ENCODE measurements at regions not wholly inside any gene's neighbourhood (a gene's known extent, or its start where the extent isn't known, plus 50 kb on each side); places are given as distances from the start of the nearest gene placed in this dataset.

GRCh38 chrX:141405486-141405852, 163.2 kb upstream of the SPANXC start:
- no peak for DNase-seq
- POLR2A ChIA-PET = no interaction called here
- H3K27me3 ChIP-seq (replicated peaks; ENCODE audit: control insufficient read depth, insufficient read depth, low read length) = no peaks in the 10 kb centered on the region
- no peaks in the 10 kb centered on the region for H3K36me3 Mint-ChIP-seq (ENCODE audit: insufficient read depth, unreplicated experiment)
- no peaks in the 10 kb centered on the region for H3K9me3 Mint-ChIP-seq (ENCODE audit: unreplicated experiment)
- CTCF ChIA-PET = no interaction called here
- no peaks in the 10 kb centered on the region for H3K27me3 Mint-ChIP-seq (ENCODE audit: insufficient read depth, unreplicated experiment)
- TF ChIP-seq CTCF (IDR thresholded peaks at IDR 0.05; ENCODE audit: insufficient read depth in 1 of 2, low read depth in 1 of 2, low read length in 1 of 2, severe bottlenecking in 1 of 2, unreplicated experiment in 1 of 2) = no peak
- no peak overlapping the region for H3K27ac Mint-ChIP-seq (ENCODE audit: unreplicated experiment)
- peaks cover 6% of the 10 kb centered on the region; the same call in 1 of the 2 replicates for H3K4me1 ChIP-seq
- H3K36me3 ChIP-seq (ENCODE audit: control insufficient read depth, insufficient read depth, low read length) = no peaks in the 10 kb centered on the region
- no TSS peak for BruUV-seq (replicated peaks)
- no peaks in the 10 kb centered on the region for H3K4me1 Mint-ChIP-seq (ENCODE audit: low read depth, unreplicated experiment)
- intact Hi-C loops (cut with micrococcal nuclease; ENCODE audit: unreplicated experiment) = no loop called here
- no peak overlapping the region for H3K4me3 Mint-ChIP-seq (ENCODE audit: unreplicated experiment)
- H3K4me3 ChIP-seq (ENCODE audit: low read depth, low read length) = no peak overlapping the region
- no peaks in the 10 kb centered on the region for H3K9me3 ChIP-seq

GRCh38 chrX:141402897-141403610, 160.7 kb upstream of the SPANXC start:
- Mint-ChIP-seq H3K4me3 (ENCODE audit: unreplicated experiment) (no peak overlapping the region), H3K4me1 (ENCODE audit: low read depth, unreplicated experiment) (no peaks in the 10 kb centered on the region), H3K27me3 (ENCODE audit: insufficient read depth, unreplicated experiment) (no peaks in the 10 kb centered on the region), H3K9me3 (ENCODE audit: unreplicated experiment) (no peaks in the 10 kb centered on the region), H3K36me3 (ENCODE audit: insufficient read depth, unreplicated experiment) (no peaks in the 10 kb centered on the region), H3K27ac (ENCODE audit: unreplicated experiment) (no peak overlapping the region)
- H3K9me3 ChIP-seq = no peaks in the 10 kb centered on the region
- no peaks in the 10 kb centered on the region for H3K36me3 ChIP-seq (ENCODE audit: control insufficient read depth, insufficient read depth, low read length)
- no peak for TF ChIP-seq CTCF (IDR thresholded peaks at IDR 0.05; ENCODE audit: insufficient read depth in 1 of 2, low read depth in 1 of 2, low read length in 1 of 2, severe bottlenecking in 1 of 2, unreplicated experiment in 1 of 2)
- H3K4me1 ChIP-seq = peaks cover 6% of the 10 kb centered on the region; the same call in 1 of the 2 replicates
- H3K4me3 ChIP-seq (ENCODE audit: low read depth, low read length) = no peak overlapping the region
- DNase-seq = no peak
- ChIA-PET POLR2A (no interaction called here), CTCF (no interaction called here)
- intact Hi-C loops (cut with micrococcal nuclease; ENCODE audit: unreplicated experiment) = no loop called here
- BruUV-seq (replicated peaks) = no TSS peak
- no peaks in the 10 kb centered on the region for H3K27me3 ChIP-seq (replicated peaks; ENCODE audit: control insufficient read depth, insufficient read depth, low read length)

- Mint-ChIP-seq H3K4me3 (ENCODE audit: unreplicated experiment) (no peak overlapping the region), H3K36me3 (ENCODE audit: insufficient read depth, unreplicated experiment) (no peaks in the 10 kb centered on the region), H3K9me3 (ENCODE audit: unreplicated experiment) (no peaks in the 10 kb centered on the region), H3K4me1 (ENCODE audit: low read depth, unreplicated experiment) (no peaks in the 10 kb centered on the region), H3K27me3 (ENCODE audit: insufficient read depth, unreplicated experiment) (no peaks in the 10 kb centered on the region), H3K27ac (ENCODE audit: unreplicated experiment) (no peak overlapping the region)
- Histone ChIP-seq H3K4me3 (ENCODE audit: low read depth, low read length) (no peak overlapping the region), H3K36me3 (ENCODE audit: control insufficient read depth, insufficient read depth, low read length) (no peaks in the 10 kb centered on the region), H3K4me1 (no peaks in the 10 kb centered on the region), H3K27me3 (replicated peaks; ENCODE audit: control insufficient read depth, insufficient read depth, low read length) (no peaks in the 10 kb centered on the region), H3K9me3 (no peaks in the 10 kb centered on the region)
- ChIA-PET CTCF (no interaction called here), POLR2A (no interaction called here)
- intact Hi-C loops (cut with micrococcal nuclease; ENCODE audit: unreplicated experiment) = no loop called here
- DNase-seq = no peak
- no peak for TF ChIP-seq CTCF (IDR thresholded peaks at IDR 0.05; ENCODE audit: insufficient read depth in 1 of 2, low read depth in 1 of 2, low read length in 1 of 2, severe bottlenecking in 1 of 2, unreplicated experiment in 1 of 2)
- BruUV-seq (replicated peaks) = no TSS peak
Measured at GRCh38 chrX:141396536-141396935, 154.2 kb upstream of the SPANXC start.
